ENCODE measurements at regions not wholly inside any gene's neighbourhood (a gene's known extent, or its start where the extent isn't known, plus 50 kb on each side); places are given as distances from the start of the nearest gene placed in this dataset.

DNA sequence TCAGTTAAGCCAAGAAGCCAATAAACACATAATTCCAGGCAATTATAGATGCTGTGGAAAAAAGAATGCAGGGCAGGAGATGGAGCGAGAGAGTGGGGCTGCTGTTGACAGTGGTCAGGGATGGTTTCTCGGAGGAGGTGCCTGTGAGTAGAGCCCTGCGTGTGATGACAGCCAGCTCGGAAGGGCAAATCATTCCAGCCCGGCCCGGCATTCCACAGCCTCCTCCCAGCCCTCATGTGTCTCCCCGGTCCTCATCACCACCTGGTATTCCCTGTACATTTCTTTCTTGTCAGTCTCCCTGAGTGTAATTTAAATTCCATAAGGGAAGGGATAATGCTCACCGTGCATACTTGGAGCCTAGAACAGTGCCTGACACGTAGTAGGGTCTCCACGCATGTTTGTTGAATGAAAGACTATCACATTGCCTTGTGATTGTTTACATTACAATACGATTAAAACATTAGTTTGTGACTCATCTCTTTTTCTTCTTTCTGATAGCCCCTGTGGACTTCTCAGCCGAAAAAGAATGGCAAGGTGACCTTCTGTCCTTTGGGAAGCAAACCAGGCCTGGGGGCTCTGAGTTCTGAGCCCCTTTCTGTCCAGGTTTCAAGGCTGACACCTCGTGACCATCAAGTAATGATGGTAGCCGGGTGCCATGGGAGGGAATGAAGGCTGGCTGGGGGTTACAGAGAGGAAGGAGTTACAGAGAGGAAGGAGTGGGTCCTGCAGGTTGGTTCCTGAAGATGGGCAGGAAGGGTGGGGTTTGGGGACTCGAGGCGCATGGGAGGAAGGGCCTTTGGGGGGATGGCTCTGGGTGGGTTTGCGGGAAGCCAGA, 379.5 kb upstream of the SULF2 start:
- no peak for DNase-seq

DNA sequence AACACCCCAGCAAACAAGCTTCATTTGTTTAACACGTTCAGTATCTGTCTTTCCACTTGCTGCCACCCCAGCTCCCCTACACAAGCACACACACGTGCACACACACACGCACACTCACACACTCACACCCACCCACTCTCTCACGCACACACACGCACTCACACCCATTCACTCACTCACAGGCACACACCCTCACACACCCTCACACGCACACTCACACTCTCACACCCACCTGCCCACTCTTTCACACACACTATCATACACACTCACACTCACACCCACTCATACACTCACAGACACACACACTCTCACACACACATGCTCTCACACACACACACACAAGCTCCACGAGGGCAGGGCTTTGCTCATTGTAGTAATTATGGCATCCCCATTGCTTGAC, 378.8 kb upstream of the SULF2 start:
- no peak for DNase-seq

DNA sequence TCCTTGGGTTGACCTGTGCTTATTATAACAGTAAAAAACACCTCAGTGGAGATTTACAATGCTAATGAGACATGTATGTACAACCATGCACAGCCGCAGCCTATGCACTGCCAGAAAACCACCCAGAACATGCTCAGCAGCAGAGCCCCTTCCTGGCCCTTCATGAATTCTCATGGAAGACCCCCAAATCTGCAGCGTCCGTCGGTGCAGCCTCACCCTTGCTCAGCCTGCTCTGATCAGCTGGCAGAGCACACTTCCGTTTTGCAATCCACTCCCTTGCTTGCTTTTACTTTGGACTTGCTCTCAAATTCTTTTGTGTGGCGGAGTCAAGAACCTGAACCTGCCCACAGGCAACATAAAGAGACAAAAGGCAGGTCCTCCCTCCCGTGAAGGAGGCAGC, 378.2 kb upstream of the SULF2 start:
- DNase-seq = no peak

DNA sequence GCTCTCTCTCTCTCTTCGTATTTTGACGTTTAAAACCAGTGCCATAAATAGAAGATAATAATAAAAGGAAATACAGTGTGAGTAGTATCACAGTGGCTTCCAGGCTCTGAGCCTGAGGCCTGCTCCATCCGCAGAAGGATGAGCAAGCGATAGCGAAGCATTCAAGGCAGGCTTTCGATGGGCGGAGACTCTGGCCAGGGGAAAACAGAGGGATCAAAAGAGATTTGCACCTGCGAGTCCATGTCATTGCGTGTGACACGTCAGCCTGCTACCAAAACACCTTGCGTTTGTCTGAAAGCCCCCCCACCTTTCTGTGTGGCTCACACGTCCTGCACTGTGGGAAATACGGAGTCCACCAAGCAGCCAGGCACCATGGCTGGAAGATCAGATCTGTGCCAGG, 377.3 kb upstream of the SULF2 start:
- DNase-seq = no peak

DNA sequence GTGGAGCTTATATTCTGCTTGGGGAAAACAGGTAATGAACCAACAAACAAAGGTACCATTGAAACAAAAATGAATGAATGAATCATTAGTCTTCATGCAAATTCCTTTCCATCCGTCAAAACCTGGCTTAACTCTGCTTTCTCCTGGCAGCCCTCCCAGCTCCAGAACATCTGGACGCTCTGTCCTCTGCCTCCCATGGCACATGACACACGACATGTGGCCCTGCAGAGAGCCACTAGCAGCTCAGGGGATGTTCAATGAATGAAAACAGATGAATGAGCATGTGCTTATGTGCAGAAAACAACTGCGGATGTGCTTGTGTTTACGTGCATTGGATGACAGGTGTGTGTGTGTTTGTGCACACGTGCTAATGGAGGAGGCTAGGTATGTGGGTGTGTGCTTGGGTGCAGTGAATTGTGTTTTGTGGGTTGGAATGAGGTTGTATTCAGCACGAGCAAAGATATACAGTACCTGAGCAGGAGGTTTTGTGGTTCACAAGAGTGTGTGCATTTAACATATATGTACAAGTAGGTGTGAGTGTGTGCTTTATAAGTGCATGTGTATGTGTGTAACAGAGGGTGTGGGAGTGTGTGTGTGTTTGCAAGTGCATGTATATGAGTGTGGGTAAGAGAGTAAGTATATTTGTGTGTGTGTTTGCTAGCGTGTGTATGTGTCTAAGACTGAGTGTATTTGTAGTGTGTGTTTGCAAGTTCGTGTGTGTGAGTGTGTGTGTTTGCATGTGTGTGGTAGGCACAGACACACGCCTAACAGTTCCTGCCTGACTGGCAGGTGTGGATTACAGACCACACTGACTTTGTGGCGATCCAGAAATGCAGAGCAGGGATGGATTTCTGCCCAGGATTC, 374.1 kb upstream of the SULF2 start:
- no peak for DNase-seq

DNA sequence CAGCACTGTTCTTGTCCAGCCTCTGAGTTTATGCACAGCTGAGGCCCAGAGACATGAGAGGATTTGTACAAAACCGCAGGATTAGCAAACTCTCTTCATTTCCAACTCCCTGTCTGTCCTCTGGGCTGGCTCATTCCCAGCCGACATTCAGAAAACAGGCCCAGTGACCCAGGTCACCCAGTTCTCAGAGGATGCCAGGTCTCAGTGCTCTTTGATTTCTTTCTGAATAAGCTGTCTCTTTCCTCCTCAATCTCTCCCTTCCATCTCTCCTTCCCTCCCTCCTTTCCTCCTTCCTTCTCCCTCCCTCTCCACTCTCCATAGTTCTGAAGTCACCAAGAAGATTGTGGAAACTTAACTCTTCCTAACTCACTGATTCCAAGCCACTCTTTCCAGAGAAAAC, 372.7 kb upstream of the SULF2 start:
- DNase-seq = no peak

DNA sequence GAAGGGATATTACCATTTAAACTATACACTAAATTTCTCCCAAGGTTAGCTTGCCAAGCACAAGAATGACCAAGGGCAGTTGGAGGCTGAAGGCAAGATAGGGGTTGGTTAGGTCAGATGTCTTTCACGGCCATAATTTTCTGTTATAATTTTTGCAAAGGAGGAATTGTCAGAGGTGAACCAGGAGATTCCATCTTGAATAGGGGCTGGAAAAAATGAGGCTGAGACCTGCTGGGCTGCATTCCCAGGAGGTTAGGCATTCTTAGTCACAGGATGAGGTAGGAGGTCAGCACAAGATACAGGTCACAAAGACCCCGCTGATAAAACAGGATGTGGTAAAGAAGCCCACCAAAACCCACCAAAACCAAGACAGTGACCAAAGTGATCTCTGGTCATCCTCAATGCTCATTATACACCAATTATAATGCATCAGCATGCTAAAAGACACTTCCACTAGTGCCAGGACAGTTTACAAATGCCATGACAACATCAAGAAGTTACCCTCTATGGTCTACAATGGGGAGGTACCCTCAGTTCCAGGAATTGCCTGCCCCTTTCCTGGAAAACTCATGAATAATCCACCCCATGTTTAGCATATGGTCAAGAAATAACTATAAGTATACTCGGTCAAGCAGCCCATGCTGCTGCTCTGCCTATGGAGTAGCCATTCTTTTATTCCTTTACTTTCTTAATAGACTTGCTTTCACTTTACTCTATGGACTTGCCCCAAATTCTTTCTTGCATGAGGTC, 371.8 kb upstream of the SULF2 start:
- no peak for DNase-seq

DNA sequence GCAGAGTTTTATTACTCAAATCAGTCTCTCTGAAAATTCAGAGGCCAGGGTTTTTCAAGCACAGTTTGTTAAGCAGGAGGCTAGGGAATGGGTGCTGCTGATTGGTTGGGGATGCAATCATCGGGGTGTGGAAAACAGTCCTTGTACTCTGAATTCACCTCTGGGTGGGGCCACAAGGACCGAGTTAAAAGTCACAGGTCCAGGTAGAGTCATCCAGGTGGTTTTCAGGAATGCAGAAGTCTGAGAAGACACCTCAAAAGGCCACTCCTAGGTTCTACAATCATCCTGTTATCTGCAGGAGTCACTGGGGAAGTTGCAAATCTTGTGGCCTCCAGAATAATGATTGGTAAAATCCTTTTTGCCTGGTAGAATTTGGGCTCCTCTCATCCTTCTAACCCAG, 371.2 kb upstream of the SULF2 start:
- no peak for DNase-seq

DNA sequence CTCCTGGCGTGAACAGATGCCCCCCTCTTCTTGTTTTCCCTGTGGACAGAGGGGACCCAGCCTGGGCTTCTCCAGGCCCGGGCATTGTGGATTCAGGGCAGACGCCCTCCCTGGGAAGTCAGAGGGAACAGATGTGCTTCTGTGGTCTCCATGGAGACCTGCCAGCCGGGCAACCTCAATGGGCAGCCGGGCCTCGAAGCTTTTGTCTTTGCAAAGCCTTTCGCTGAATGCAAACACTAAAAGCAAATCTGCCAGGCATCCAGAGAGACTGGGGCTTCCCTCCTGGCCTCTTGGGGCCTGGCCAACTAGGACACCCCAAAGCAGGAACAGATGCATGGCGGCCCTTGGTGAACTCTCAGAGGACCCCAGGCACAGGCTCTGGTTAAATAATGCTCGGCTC, 370.0 kb upstream of the SULF2 start:
- no peak for DNase-seq

DNA sequence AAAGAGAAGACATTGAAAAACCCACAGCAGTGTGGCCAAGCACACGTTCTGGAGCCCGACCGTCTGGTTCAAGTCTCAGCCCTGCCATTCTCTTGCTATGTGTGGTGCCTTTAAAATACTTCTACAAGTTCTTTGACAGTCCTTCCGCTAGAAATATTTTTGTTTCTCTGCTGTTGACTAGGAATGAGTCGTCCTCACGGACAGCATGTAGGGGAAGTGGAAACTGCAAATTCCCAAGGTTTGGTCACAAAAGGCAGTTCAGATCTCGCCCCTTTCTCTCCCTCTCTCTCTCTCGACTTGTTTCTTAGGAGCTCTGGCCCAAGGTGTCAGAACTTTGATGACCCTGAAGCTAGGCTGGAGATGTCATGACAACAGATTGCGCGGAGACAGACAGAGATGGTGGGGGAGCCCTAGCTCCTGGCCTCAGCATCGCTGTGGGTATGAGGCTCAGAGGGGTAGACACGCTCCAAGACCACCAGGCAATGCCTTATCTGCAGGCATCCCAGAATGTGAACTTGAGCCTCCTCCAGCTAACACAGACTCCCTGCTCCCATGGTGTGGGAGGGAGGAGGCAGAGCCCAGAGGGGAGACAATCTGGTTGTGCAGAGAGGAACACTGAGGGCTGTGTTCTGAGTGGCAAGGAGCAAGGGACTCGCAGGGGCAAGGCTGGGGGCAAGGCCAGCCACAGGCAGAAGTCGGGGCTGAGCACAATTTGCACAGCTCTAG, 368.9 kb upstream of the SULF2 start:
- no peak for DNase-seq

DNA sequence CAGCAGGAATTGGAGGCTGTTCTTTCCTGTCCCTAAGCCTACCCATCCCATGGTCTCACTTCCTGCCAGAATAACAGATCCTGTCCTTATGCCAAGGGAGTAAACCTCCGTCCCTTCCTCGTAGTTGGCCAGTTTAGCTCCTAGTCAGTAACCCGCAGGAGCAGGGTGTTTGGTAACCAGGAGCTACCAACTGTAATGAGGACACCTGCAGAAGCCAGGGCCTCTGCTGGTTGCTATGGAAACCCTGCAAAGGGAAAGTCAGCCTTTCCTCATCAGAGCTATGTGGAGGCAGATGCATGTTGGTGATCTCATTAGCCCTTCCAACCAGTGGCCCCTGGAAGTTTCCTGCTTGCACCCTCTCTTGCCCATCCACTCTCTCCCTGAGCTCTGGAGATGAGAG, 368.2 kb upstream of the SULF2 start:
- no peak for DNase-seq

DNA sequence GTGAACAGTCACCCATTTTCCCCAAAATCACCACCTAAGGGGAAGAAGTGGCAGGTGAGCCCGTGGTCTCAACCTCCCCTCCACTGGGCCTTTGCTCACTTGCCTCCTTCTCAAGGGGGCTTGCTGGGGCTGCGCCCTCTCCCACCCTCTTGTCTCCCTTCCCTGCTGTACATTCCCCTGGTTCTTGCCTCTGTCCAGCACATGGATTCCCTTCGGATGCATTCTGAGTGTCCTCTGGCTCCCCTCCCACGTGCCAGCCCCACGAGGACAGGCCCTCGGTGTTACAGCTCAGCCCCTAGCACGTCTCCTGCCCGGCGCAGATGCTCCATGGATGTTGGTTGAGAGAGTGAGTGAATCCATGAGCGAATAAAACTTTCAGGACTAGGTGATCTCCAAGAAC, 367.8 kb upstream of the SULF2 start:
- no peak for DNase-seq

DNA sequence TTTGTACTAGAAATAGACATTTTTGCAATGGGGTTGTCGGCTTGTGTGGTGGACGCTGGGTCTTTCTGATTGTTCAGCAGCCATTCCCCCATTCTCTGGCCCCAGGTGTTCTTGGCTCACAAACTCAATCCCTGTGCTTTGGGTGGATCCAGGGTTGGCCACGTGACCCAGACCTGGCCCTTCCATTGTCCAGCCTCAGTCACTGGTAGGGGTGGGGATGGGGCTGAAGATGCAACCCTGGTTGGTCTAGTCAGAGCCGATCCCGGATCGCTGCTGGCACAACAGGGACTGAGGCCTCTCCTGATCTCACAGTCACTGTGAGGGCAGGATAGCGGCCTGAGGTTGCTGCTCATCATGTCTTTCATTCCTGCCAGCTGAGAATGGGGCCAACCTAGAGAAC, 365.3 kb upstream of the SULF2 start:
- no peak for DNase-seq

DNA sequence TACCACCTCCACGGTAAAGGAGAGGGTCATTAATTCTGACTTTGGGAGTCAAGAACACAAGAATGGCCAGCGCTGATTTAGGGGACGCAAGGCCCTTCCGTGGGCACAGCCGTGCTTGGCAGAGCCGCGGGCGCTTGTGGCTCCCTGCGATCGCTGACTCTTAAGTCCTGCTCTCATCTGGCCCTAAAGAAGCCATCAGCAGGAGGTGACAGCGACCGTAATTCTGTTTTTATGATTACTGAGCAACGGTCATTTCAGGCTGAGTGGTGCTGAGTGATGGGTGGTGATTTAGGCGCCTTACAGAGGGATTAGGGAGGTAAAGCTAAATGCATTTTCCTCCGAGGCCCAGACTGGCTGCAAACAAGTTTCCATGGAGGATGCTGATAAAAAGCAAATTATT, 364.6 kb upstream of the SULF2 start:
- no peak for DNase-seq

DNA sequence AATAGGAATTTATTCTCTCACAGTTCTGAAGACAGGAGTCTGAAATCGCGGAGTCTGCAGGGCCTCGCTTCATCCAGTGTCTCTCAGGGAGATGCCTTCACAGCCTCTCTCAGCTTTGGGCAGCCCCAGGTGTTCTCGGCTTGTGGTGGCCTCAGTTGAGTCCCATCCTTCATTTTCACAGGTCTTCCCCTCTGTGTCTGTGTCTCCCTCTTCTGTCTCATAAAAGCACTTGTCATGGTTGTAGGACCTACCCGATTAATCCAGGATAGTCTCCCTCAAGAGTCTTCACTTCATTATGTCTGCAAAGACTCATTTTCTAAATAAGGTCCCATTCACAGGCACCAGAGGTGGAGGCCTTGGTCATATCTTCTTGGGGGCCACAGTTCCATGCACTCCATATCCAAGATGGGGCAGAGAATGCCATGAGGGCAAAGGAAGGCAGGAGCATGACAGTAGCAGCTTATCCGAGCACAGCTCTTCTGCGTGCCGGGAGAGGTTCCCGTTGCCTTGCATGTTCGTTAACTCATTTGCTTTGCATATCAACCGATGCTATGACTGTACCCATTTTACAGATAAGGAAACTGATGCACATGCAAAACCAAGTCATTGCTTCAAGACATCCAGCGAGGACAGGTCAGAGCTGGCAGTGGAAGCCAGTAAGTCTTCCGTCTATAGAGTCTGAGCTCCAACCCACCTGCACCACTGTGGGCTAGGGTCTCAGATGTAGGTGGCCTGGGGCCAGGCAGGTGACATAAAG, 363.8 kb upstream of the SULF2 start:
- no peak for DNase-seq

DNA sequence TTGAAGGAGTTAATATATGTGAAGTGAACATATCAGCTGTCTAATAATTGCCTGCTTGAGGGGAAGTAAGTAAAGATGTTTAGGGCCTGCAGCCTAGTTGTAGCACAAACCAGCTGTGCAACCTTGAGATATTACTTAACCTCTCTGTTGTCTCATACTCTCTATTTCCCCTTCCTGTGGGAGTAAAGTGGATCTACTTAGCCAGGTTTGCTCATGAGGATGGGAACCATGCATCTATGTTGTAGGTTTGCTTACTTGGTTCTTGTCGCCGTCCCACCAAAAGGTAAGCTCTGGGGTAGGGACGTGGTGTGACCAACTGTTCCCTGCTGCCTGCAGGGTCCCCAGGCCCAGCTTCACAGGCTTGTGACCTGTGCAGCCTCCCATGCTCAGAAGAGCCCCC, 362.7 kb upstream of the SULF2 start:
- no peak for DNase-seq

DNA sequence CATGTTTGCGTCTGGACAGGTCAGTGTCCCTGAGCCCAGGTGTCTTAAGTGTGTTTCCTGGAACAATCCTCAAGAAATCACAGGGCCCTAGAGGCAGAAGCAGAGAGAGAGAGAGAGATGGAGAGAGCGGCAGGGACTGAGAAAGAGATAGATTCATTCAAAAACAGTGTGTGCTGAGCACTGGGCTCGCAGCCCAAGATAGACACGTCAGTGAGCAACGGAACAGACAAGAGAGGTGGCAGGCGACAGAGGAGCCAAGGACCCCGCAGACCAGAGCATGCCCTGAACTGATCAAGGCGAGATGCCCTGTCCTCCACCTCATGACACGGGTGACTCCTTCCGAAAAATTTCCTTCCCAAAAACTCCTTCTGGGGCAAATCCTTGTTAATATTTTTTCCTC, 362.0 kb upstream of the SULF2 start:
- DNase-seq = no peak

DNA sequence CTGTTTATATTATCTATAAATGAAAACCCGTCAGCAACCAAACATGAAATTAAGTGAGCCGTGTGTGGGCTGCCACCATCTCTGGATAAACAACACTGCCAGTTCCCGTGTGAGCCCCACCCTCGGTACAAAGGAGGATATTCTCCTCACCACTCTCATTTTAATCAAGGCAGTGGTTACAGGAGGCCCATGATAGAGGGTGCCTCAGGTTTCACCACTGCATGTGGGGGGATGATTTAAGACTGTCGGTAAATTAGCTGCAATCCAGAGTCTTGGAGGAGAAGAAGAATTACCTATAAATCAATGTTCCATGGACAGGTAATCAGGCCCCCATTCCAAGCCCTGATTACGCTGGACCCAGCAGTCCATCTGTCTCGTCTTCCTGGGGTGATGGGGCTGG, 361.6 kb upstream of the SULF2 start:
- no peak for DNase-seq

DNA sequence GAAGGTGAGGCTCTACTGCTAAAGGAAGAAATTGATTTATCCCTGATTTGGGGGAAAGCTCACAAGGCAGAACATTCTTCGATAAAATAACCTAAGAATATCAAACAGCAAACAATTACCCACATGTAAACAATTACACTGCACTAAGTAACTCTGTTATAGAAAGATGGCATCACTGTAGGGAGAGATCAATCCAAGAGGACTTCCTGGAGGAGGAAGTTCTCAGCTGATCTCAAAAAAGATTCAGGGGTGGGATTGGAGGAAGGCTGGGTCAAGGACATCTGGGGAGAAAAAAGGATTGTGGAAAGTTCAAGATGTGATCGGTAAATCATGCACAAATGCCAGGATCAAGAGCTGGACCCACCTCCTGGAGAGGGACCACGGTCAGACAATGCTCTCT, 361.0 kb upstream of the SULF2 start:
- no peak for DNase-seq

DNA sequence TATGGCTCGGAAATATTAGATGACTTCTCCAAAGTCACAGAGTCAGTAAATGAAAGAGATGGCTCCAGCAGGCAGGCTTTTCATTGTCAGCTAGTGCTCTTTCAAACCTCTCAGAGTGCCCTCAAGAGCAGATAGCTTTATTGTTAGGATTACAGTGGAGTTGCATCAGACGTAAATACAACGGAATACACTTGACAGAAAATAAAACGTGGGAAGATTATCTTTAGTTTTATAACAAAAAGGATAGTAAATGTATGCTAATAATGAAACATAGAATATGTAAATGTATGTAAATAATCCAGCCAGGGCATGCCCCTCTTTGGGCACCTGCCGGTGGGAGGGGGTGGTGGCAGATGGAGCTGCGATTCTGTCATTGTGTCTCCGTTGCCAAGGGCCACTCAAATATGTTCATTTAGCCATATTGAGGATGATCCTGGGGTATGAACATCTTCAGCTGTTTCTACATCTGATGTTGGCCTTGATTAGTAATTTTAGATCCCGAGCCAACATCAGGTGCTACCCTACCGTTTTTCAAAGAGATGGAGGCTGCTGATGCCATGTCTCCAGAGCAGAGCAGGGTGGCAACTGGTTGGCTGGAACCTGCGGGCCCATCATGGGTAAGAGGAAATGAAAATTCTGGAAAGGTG, 358.3 kb upstream of the SULF2 start:
- no peak for DNase-seq

DNA sequence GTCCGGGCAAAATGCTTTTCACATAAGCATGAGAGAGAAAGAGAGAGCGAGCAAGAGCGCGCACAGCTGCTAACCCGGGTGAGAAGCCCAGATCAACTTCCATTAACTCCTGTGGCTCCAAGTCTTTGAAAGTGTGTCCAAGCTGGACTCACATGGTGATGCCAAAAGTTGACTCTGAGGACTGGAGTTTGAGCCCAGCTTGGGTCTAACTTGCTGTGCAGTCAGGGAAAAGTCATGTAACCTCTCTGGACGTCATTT, 357.2 kb upstream of the SULF2 start:
- no peak for DNase-seq

Data from suppressor macrophage treated with lipopolysaccharide for 1 hour (primary cell).